Right ventricle myocardium superior (tissue), 1 donor: ENCODE measurements at regions not wholly inside any gene's neighbourhood (a gene's known extent, or its start where the extent isn't known, plus 50 kb on each side); places are given as distances from the start of the nearest gene placed in this dataset.
"Not testable (repeated sequence)": the region's sequence is repeated elsewhere in the genome, so short reads cannot be mapped to it uniquely, and the experiment has no call there.

Source experiments
- ATAC-seq: fragments of 200-7000 bp; cut with Tn5 transposase; one replicate; pipeline ENCODE4 v1.9.1; 2020; ENCODE audit warnings: mild to moderate bottlenecking; ENCODE audit not compliant: poor library complexity
- DNase-seq: peaks from one replicate; pipeline ENCODE4 v3.0.0-alpha.2; 2020
- intact Hi-C: fragments of 100-400 bp; cut with DNase I; formaldehyde crosslinking; loops from one replicate; pipeline ENCODE4 v1.11.2; 2022
- donor health status: DM: no; HTN: yes; CAD: no; lungs with severe emphysema.

GRCh38 chr22:11050226-11050625, 4477.8 kb upstream of the OR11H1 start:
- DNase-seq, ATAC-seq, intact Hi-C loops: not testable (repeated sequence)

- intact Hi-C loops, ATAC-seq, DNase-seq: not testable (repeated sequence)
These were observed 4476.4 kb upstream of the OR11H1 start for GRCh38 chr22:11051401-11052112.

DNA sequence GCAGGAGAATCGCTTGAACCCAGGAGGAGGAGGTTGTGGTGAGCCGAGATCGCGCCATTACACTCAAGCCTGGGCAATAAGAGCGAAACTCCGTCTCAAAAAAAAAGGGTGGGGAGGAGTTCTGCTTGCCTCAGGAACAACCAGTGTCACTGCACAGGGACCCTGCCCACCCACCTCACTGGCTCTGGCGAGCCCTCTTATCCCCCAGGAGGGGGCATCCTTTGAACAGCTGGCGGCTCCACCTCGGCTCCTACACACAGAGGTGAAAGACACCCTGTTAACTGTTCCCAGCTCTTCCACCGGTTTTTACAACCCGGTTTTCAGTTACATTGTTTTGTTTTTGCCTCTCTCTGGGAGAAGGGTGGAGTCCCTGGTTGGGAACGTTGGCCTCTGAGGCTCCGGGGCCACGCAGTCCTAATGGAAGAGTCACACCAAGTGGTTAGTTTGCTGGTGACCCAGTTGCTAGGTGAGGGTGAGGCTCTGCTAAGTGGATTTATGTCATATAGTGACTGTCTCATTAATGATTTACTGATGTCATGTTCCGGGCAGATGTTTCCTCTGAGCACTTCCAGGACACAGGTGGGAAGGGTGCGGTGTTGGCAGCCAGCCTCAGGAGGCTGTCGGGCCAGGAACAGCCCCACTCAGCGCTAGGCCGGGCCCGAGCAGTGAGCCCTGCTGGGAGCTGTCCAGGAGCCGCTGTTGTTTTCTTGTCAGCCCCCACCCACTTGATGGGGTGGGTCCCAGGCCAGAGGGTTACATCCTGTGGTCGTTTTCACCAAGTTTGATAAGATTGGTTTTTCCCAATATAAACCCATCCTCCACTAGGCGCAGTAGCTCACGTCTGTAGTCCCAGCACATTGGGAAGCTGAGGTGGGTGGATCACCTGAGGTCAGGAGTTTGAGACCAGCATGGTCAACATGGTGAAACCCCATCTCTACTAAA, 4474.3 kb upstream of the OR11H1 start:
- ATAC-seq, result peak; percentile 6
- intact Hi-C loops, result not testable (repeated sequence)
- peak; percentile 45 for DNase-seq

DNA sequence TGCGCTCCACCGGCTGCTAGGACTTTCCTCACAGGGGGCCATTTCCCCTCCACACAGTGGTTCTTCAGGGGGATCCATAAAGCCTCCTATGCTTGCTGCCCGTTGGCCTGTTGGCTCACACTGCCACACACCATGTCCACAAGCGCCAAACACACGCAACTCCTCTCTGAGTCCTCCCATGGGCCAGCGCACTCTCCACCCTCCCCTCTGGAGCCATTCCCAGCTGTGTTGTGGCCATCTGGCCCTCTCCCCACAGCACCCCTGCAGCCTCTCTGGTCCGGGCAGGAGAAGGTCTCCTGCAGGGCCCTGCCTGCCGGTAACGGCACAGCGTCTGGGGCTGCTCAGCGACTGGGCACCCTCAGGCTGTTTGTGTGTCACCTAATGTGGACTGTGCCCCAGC, 4473.3 kb upstream of the OR11H1 start:
- ATAC-seq, result peak; percentile 8
- DNase-seq, intact Hi-C loops: not testable (repeated sequence)

DNA sequence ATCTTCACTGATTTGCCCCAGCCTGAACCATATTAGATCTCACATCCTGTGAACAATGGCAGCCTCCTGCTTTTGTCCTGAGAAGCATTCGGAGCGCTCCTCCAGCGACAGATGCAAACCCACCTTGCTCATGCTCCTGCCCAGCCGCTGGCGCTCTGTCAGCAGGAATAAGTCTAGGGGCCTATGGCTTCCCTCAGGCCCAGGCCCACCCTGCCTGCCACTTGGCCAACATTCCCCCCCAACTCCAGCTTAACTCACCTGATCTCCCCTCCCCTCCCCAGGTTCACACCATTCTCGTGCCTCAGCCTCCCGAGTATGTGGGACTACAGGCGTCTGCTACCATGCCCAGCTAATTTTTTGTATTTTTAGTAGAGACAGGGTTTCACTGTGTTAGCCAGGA, 4472.8 kb upstream of the OR11H1 start:
- ATAC-seq, intact Hi-C loops, DNase-seq: not testable (repeated sequence)

- DNase-seq, intact Hi-C loops, ATAC-seq: not testable (repeated sequence)
These were observed 4469.9 kb upstream of the OR11H1 start for GRCh38 chr22:11057955-11058547.

GRCh38 chr22:11059129-11059528, 4468.9 kb upstream of the OR11H1 start:
- intact Hi-C loops, DNase-seq, ATAC-seq: not testable (repeated sequence)

DNA sequence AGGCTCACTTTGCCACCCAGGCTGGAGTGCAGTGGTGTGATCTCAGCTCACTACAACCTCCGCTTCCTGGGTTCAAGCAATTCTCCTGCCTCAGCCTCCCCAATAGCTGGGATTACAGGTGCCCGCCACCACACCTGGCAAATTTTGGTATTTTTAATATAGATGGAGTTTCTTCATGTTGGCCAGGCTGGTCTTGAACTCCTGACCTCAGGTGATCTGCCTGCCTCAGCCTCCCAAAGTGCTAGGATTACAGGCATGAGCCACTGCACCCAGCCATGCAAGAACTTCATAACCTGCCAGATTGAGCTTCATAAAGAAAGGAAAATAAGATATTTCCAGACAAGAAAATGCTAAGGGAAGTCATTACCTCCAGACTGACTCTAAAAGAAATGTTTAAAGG, 4467.2 kb upstream of the OR11H1 start:
- intact Hi-C loops, ATAC-seq, DNase-seq: not testable (repeated sequence)

DNA sequence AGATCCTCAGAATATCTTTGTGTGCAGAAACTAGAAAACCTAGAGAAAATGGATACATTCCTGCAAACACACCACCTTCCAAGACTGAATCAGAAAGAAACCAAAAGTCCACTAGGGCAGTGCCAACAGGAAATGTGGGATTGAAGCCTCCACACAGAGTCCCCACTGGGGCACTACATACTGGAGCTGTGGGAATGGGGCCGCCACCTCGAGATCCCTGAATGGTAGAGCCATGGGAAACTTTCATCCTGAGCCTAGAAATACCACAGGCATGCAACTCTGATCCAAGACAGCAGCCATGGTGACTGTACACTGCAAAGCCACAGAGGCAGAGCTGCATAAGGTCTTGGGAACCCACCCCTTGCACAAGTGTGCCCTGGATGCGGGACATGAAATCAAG, 4465.5 kb upstream of the OR11H1 start:
- ATAC-seq, intact Hi-C loops, DNase-seq: not testable (repeated sequence)

GRCh38 chr22:11063022-11063685, 4464.8 kb upstream of the OR11H1 start:
- ATAC-seq, DNase-seq, intact Hi-C loops: not testable (repeated sequence)

DNA sequence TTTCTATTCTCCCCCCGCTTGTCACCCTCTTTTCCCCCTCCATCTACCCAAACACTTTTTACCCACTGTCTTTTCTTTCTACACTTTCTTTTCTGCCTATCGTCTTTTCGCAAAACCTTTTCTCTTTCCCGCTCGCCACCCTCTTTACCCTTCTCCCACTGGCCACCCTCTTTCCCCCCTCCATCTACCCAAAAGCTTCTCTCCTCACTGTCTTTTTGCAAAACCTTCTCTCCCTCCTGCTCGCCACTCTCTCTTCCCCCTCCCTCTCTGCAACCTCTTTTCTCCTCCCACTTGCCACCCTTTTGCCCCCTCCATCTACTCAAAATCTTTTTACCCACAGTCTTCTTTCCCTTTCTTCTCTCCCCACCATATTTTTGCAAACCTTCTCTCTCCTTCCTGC, 4462.8 kb upstream of the OR11H1 start:
- intact Hi-C loops, DNase-seq, ATAC-seq: not testable (repeated sequence)

DNA sequence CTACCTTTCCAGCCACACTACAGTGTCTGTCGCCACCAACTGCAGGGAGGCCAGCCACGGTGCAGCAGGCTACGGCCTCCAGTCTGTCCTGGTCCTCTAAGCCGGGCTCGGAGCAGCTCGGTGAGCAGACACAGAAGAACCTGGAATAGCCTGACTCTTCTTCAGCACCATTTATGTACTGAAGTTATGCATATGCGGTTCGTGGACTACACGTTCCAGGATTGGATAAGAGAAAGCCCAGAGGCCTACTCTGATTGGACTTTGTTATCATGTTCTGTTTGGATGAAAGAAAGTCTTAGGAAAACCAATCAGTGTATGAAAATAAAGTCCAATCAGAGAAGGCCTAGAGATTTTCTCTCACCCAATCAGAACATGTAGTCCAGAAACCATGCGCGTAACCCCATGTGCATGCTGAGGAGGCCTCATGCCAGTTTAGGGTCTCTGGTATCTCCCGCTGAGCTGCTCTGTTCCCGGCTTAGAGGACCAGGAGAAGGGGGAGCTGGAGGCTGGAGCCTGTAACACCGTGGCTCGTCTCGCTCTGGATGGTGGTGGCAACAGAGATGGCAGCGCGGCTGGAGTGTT, 4462.0 kb upstream of the OR11H1 start:
- DNase-seq, intact Hi-C loops, ATAC-seq: not testable (repeated sequence)

DNA sequence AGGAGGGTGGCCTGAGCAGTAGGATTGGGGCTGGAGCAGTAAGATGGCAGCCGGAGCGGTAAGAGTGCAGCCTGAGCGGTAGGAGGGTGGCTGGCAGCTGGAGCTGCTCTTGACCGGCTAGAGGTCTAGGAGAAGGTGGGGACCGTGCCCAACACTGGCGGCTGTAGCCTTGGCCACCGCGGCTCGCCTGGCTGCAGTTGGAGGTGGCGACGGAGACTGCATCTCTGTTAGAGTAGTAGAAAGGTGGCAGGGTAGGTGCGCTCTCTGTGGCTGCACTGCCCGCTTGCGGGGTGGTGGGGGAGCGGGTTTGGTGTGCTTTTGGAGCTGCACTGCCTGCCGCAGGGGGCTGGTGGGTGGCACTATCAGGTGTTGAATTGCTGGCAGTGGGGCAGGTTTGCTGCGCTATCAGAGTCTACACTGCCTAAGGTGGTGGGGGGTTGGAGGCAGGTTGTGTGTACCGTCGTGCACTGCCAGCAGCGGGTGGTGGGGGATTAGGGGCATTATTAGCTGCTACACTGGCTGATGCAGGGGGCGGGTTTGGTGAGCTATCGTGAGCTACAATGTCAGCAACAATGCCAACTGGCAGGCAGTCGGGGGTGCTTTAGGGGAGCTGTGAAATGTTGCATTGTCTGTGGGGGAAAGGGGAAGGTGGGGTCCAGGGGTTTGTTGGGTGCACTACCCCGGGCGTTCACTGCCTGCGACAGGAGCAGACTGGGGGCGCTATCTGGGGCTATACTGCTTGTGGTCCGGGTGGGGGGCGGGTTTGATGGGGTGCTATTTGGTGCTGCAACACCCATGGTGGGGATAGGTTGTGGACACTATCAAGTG, 4461.3 kb upstream of the OR11H1 start:
- ATAC-seq (peak; percentile 31), DNase-seq (peak; percentile 51)
- intact Hi-C loops, result no loop called here

GRCh38 chr22:11067286-11067871, 4460.6 kb upstream of the OR11H1 start:
- ATAC-seq, intact Hi-C loops, DNase-seq: not testable (repeated sequence)

DNA sequence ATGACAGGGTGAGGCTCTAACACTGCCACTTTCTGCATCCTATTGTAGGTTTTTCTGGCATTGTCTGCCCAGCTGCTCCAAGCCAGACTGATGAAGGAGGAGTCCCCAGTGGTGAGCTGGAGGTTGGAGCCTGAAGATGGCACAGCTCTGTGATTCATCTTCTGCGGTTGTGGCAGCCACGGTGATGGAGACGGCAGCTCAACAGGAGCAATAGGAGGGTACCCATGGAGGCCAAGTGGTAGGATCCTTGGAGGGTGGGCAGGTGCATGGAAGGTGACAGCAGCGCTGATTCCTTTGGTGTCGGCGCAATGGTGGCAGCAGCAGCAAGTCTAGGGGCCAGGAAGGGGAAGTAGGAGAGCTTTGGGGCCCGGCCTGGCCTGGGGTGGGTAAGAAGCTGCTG, 4460.1 kb upstream of the OR11H1 start:
- ATAC-seq, DNase-seq, intact Hi-C loops: not testable (repeated sequence)

- intact Hi-C loops, ATAC-seq: not testable (repeated sequence)
These were observed 4459.6 kb upstream of the OR11H1 start for GRCh38 chr22:11068406-11068805.

More at GRCh38 chr22:11068406-11068805, 4459.6 kb upstream of the OR11H1 start:
- not testable (repeated sequence) for DNase-seq
